GM19467 (cell line): ENCODE measurements at regions not wholly inside any gene's neighbourhood (a gene's known extent, or its start where the extent isn't known, plus 50 kb on each side); places are given as distances from the start of the nearest gene placed in this dataset.

Experiments
- ATAC-seq: cut with Tn5 transposase; IDR thresholded peaks from one replicate; pipeline ENCODE4 v1.9.1; 2021; ENCODE audit warnings: mild to moderate bottlenecking, moderate library complexity; ENCODE audit not compliant: unreplicated experiment

GRCh38 chr3:153714588-153715290 is 406.5 kb upstream of the ARHGEF26 start:
- no peak for ATAC-seq

- no peak for ATAC-seq
Measured at GRCh38 chr3:153722157-153722556, 399.0 kb upstream of the ARHGEF26 start.

- no peak for ATAC-seq
Measured at GRCh38 chr3:153731071-153731470, 390.1 kb upstream of the ARHGEF26 start.

GRCh38 chr3:153734777-153735551 is 386.2 kb upstream of the ARHGEF26 start:
- no peak for ATAC-seq

- ATAC-seq, result no peak
Measured at GRCh38 chr3:153740109-153740508, 381.1 kb upstream of the ARHGEF26 start.

- no peak for ATAC-seq
Measured at GRCh38 chr3:153744889-153745288, 376.3 kb upstream of the ARHGEF26 start.

- no peak for ATAC-seq
Measured at GRCh38 chr3:153746211-153746610, 375.0 kb upstream of the ARHGEF26 start.

- no peak for ATAC-seq
Measured at GRCh38 chr3:153749070-153749610, 372.1 kb upstream of the ARHGEF26 start.

GRCh38 chr3:153752405-153753027 is 368.7 kb upstream of the ARHGEF26 start:
- ATAC-seq, result no peak

- ATAC-seq, result no peak
Measured at GRCh38 chr3:153753035-153753434, 368.2 kb upstream of the ARHGEF26 start.

- no peak for ATAC-seq
Measured at GRCh38 chr3:153756816-153757215, 364.4 kb upstream of the ARHGEF26 start.

- ATAC-seq, result no peak
Measured at GRCh38 chr3:153757839-153758238, 363.4 kb upstream of the ARHGEF26 start.

GRCh38 chr3:153760948-153761347 is 360.2 kb upstream of the ARHGEF26 start:
- ATAC-seq, result no peak

GRCh38 chr3:153762411-153763235 is 358.6 kb upstream of the ARHGEF26 start:
- ATAC-seq, result no peak

GRCh38 chr3:153767601-153768560 is 353.3 kb upstream of the ARHGEF26 start:
- ATAC-seq, result no peak

GRCh38 chr3:153768561-153769469 is 352.4 kb upstream of the ARHGEF26 start:
- peak; percentile 92 for ATAC-seq

GRCh38 chr3:153783106-153783505 is 338.1 kb upstream of the ARHGEF26 start:
- ATAC-seq, result no peak

- no peak for ATAC-seq
Measured at GRCh38 chr3:153783741-153784480, 337.3 kb upstream of the ARHGEF26 start.
